HPDE6-E6E7 (cell line): ENCODE measurements at regions not wholly inside any gene's neighbourhood (a gene's known extent, or its start where the extent isn't known, plus 50 kb on each side); places are given as distances from the start of the nearest gene placed in this dataset.
"Not testable (repeated sequence)": the region's sequence is repeated elsewhere in the genome, so short reads cannot be mapped to it uniquely, and the experiment has no call there.

Source experiments
- DNase-seq: peaks from one replicate; pipeline ENCODE4 v3.0.0; 2011; ENCODE audit warnings: missing footprints; ENCODE audit errors: extremely low spot score

DNA sequence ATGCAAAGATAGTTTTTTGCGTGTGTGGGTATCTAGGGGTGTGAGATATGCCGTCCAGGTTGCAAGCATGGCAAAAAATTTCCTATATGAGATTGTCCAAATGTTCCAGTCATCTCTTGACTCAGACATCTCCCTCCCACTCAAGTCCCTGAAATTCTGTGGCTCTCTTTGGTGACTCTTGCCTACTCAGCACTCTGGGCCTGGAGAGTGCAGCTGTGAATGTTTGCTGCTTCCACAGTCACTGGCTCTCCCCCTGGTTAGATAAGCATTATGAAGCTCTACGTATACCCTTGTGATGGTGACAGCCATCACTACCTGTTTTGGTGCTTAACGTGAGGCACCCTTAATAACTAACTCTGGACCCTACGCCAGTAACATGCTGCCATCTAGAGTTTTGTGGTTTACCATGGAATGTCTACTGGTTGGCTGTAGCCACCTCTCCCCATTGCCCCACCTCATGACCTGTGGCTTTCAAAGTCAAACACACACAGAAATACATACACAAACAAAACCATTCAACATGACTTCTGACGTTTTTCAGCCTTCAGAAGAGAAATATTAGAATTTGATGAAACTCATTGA lies 621.9 kb upstream of the CITED2 start:
- DNase-seq: peak; percentile 9

DNA sequence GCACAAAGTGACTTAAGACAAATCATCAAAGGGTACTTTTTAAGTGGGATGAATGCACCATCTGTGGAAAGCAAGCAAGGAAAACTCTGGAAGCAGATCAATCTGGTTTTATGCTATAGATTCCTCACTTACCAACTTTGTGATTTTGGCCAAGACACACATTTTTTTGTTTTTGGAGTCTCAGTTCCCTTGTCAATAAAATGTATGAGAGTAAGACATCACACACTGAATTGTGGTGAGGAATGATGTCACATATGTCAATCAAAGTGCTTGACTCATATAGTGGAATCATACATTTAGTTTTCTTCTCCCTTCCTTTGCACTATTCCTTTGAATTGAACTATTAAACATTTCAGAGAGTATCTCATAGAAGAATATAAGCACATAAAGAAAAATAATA lies 620.5 kb upstream of the CITED2 start:
- no peak for DNase-seq

DNA sequence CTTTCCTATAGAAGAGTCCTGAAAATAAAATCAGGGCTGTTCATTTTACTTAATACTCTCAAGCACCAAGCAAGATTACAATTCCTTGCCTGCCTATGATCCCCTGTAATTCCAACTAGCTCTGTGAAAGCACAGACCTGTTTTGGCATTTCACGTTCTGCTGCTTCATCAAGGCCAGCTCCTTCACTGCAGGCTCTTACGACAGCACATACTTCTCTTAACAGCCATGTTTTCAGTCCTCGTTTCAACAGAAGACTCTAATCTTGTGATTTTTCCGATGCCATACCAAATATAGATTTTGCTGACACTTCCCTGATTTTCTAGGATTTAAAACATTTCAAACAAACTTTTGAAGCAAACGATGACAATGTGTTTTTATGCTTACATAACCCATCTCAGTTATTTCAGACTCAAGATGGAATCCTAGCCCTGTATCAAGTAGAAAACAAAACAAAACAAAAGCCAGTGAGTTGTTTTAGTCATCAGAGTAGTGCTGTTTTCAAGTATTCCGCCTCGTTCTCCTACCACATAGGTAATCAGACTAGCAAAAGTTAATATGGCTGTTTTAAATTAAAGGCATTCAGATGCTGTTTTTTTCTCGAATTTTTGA lies 616.5 kb upstream of the CITED2 start:
- DNase-seq: no peak

DNA sequence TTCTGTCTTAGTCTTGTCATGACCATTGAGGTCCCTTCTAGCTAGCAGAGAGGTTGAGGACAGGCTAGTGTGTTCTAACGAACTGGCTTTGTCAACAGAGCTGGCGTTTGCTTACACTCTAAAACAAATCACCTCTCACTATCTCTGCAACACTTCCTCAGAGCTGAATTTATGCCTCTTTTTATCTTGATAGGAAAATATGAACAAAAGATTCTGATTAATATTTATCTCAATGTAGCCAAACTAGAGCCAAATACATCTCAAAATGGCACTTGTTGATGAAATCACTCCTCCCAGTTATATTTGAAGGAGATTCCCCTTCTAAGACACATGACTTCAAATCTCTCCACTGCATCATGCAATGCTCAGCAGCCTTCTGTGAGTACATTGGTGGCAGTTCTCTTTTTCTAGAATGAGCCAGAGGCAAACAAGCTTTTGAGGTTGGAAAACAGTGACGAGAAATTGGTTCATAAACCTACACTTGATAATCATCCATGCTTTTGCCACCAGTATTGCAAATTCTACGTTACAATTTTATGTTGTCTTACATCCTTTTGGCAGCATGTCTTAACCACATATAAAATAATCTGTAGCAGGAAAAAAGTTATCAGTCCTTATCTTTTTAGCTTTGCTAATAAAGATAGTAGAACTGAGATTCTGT lies 615.7 kb upstream of the CITED2 start:
- DNase-seq: no peak

- no peak for DNase-seq
Measured at GRCh38 chr6:139988685-139989084, 614.2 kb upstream of the CITED2 start.

DNA sequence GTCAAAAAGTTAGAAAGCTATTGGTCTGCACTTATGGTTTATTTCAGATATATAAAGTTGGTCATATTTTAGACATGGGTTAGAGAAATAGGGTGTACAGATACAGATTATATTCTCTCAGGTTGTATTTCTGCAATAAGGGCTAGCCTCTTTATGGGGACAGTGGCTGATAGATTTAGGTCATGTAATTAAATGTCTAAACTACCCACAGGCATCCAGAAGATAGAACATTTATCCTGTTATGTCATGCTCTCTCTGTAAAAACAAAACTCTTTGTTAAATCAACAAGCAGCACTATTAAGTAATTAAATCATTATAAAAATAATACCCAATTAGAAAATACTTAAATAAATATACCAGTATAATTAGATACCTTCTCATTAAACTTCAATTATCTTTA lies 612.6 kb upstream of the CITED2 start:
- DNase-seq: no peak

DNA sequence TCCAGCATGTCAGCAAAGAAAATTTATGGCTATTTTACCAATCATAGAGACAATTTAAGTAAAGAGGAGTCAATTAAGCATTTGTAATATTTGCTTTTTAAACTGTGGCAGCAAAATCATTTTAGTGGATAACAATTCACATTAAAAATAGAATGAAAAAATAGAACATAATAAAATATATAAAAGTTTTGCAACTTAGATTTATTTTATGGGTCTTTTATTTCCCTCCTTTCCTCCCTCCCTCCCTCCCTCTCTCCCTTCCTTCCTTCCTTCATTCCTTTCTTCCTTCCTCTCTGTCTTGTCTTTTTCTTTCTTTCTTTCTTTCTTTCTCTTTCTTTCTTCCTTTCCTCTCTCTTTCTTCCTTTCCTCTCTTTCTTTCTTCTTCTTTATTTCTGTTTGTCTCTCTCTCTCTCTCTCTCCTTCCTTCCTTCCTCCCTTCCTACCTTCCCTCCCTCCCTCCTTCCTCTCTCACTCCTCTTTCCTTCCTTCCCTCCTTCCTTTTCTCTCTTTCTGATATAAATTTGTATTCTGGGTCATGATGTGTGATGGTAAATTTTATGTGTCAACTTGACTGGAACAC lies 610.9 kb upstream of the CITED2 start:
- no peak for DNase-seq

GRCh38 chr6:139984317-139984716 lies 609.9 kb upstream of the CITED2 start:
- DNase-seq: no peak

DNA sequence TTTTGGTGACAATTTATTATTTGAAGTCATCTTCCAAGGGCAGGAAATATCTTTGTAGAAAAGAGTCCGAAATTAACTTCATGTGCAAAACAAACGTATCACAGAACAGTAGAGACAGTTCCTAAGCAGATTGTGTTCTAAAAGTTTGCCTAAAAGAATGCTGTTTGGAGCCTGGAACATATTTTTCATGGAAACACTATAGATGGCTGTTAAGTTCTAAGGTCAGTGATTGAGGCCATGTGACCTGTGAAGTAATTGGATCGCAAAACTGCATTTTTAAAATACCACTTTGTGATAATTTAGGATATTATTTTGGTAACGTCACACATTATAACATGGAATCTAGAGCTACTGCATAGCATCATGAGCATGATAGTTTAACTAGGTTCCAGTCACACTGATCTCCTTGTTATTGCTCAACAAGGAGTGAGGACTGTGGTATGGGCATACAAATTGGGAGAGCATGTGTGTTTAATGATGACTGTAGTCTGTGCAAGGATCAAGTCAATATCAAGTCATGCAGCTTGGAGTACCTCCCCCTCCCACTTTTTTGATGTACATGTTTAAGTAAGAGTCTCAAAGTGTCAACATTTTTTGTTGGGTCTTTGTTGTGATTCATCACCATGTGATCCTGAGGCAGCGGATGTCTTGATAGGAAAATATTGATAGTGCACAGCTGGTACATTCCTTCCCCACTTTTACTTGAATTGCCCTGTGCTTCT lies 609.3 kb upstream of the CITED2 start:
- no peak for DNase-seq

DNA sequence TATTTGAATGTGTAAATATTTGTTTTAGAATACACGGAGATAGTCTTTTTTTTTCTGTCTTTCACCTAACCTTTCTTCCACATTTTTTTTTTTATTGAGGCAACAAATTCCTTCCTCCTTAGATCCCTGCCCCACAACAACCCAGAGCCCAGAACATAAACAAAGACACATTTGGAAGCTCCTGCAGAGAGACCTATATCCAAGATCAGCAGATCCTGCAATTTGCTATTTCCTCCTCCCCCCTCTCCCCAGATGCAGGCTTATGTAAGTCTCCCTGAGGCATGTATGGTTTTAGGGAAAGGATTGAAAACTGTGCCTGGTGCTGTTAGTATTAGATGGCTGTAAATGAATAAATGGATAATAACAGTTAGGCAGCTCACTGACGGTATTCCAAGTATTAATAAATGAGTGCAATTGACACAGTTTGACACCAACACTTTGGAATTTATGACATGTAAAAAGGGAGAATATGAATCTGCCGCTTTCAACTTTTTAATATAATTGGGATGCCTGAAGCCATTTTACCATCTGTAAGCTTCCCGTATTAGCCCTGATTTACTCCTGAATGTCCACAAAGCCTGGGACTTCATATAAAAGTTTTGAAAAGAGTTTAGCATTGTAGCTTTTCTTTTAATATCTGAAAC lies 608.3 kb upstream of the CITED2 start:
- DNase-seq: no peak

DNA sequence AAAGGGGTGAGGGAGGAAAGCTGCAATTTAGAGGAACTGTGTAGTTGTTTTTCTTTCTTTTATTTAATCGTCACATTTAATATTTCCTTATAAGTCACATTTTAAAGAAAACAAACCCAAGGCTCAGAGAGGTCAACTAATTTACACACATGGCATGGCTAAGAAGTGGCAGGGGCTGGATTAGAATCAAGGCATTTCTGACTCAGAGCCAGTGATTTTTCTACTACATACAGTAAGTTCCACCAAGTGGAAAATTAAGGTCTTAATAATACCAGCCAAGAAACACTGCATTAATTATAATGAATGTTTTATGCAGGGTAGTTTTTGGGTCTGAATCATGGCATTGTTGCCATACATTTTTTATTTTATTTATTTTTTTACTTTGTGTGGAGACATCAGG lies 607.7 kb upstream of the CITED2 start:
- DNase-seq: no peak

DNA sequence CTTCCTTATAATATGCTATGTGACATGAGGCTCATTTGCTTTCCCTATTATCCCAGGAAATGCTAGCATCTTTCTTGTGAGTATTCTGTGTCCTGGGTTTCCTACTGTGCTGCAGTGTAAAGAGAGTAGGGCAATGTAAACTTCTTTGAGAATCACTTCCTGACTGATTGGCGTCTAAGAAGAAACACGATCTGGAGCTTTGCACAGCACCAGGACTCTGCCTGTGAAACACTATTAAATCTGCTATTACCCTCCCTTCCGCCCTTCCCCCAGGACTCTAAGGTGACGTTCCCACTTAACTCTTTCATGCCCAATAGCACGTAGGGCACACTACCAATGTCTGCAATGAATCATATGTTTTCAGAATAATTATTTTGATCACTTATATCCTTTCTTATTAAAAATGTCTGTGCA lies 607.3 kb upstream of the CITED2 start:
- no peak for DNase-seq

DNA sequence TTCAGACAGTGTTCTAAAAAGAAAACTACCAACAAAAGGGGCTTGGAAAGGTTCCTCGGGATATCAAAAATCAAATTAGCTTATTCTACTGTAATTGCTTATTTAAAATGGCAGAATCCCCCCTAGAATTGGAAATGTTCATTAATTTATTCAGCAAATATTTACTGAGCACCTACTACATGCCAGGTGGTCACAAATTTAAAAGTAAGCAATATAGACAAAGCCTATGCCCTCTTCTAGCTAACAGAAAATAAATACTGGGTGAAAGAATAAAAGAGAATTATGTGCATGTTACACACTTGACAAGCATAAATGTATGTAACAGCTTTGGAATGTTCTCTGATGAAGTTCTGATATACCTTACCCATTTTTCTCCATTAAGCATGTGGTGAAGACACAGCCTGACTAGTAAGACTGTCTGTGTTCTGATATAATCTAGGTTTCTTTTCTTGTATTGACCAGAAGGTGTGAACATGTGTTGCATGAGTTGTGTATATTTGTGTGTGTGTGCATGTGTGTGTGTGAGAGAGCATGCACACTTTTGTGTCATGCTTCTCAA lies 606.7 kb upstream of the CITED2 start:
- no peak for DNase-seq

GRCh38 chr6:139980631-139981030 lies 606.2 kb upstream of the CITED2 start:
- DNase-seq: not testable (repeated sequence)

- DNase-seq: no peak
Measured at GRCh38 chr6:139979021-139979725, 604.7 kb upstream of the CITED2 start.

DNA sequence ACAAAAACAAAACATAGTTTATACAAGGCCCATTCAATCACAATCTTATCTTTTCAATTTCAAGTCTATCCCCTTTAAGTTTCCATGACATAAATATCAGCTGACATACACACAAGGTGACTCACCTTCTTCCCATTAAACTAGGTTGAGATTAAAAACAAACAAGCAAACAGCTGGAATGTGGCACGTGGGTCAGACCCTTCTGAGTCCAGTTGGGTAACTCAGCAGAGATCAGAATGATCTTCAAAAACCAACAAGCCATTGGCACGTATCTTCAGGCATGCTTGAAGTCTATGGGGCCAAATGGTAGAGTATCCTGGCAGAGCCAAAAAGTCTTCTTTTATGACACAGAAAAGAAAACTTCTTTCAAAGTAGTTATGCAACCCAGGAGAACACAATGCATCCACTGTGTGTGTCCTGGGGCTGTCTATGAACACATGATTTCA lies 603.5 kb upstream of the CITED2 start:
- no peak for DNase-seq

- no peak for DNase-seq
Measured at GRCh38 chr6:139973669-139974344, 599.4 kb upstream of the CITED2 start.

DNA sequence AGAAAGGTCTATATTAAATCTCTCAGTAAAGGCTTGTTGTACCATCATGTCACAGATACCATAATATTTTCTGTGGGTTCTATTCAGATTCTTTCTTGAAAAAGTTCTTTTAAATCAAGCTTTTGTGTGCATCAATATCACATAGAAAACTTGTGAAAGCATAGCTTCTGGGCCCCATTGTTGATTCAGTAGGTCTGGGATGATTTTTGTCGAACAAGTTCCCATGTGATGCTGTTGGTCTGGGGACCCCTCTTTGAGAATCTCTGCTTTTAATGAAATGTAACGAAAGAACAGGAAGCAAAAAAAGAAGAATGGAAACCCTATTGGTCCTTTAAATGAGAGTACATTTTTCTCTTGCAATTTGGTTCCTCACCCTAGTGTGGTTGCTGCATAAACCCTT lies 597.7 kb upstream of the CITED2 start:
- DNase-seq: no peak

DNA sequence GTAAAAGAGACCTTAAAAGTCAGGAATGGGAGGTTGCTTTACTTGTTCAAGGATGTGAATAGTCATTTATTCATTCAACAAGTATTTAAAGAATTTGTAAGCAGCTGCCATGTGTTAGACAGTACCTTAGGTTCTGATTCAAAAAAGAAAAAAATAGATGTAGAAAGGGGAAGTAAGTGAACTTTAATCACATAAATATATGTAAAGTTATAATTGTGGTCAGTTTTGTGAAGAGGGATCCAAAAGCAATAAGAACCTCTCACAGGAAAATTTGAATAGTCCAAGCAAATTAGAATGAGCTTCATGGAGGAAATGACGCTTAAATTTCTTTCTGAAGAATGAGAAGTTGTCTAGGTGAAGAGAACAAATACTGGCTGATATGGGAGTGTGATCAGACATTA lies 596.1 kb upstream of the CITED2 start:
- no peak for DNase-seq

GRCh38 chr6:139967497-139967896 lies 593.0 kb upstream of the CITED2 start:
- no peak for DNase-seq
